Panc1 (cell line): ENCODE measurements at regions not wholly inside any gene's neighbourhood (a gene's known extent, or its start where the extent isn't known, plus 50 kb on each side); places are given as distances from the start of the nearest gene placed in this dataset.

Experiments used
- POLR2AphosphoS5 ChIP-seq: IDR thresholded peaks from 2 replicates; pipeline ENCODE4 v1.6.1; 2012; ENCODE audit warnings: mild to moderate bottlenecking, low read depth, low read length, moderate library complexity
- SIN3A ChIP-seq: IDR thresholded peaks from 2 replicates; pipeline ENCODE4 v1.6.1; 2012; ENCODE audit warnings: low read depth, mild to moderate bottlenecking, low read length, moderate library complexity, borderline replicate concordance; ENCODE audit not compliant: insufficient read depth
- TCF7L2 ChIP-seq: IDR thresholded peaks from 2 replicates; pipeline ENCODE4 v1.6.1; 2011; ENCODE audit warnings: mild to moderate bottlenecking, low read depth, low read length, inconsistent platforms
- TF ChIP-seq, protein P1 (sequence below): fragments of 450-650 bp; IDR thresholded peaks from 2 replicates; pipeline ENCODE4 v1.5.1; 2017; ENCODE audit warnings: mild to moderate bottlenecking
- TF ChIP-seq, protein P2 (sequence below), 2 experiments: IDR thresholded peaks; 2 replicates each; pipeline ENCODE4 v1.6.1; 2011 to 2012; ENCODE audit warnings: low read depth in 2 of 2, control low read depth in 1 of 2, low read length in 1 of 2, mild to moderate bottlenecking in 1 of 2, moderate library complexity in 1 of 2; ENCODE audit not compliant: insufficient read depth in 1 of 2

DNA sequence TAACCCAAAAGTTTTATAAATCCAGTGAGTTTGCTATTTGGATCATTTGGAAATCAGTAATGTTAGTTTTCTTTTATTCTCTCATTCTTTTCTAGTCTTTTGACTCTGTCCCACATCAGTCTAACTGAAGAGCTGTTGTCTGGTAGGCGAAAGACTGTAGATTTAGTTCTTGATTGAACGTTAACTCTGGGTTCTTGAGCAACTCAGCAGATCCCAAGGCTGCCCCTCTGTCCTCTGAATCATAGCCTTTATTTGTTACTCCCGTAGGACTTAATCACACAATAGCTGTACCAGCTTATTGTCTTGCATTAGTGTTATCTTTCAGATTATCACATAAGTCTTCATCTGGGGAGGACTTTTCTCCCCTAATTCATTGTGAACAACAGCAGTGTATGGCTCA lies 119.3 kb upstream of the TOM1L1 start:
- TF ChIP-seq, protein P1, sequence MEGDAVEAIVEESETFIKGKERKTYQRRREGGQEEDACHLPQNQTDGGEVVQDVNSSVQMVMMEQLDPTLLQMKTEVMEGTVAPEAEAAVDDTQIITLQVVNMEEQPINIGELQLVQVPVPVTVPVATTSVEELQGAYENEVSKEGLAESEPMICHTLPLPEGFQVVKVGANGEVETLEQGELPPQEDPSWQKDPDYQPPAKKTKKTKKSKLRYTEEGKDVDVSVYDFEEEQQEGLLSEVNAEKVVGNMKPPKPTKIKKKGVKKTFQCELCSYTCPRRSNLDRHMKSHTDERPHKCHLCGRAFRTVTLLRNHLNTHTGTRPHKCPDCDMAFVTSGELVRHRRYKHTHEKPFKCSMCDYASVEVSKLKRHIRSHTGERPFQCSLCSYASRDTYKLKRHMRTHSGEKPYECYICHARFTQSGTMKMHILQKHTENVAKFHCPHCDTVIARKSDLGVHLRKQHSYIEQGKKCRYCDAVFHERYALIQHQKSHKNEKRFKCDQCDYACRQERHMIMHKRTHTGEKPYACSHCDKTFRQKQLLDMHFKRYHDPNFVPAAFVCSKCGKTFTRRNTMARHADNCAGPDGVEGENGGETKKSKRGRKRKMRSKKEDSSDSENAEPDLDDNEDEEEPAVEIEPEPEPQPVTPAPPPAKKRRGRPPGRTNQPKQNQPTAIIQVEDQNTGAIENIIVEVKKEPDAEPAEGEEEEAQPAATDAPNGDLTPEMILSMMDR, result no peak
- TF ChIP-seq, protein P2, sequence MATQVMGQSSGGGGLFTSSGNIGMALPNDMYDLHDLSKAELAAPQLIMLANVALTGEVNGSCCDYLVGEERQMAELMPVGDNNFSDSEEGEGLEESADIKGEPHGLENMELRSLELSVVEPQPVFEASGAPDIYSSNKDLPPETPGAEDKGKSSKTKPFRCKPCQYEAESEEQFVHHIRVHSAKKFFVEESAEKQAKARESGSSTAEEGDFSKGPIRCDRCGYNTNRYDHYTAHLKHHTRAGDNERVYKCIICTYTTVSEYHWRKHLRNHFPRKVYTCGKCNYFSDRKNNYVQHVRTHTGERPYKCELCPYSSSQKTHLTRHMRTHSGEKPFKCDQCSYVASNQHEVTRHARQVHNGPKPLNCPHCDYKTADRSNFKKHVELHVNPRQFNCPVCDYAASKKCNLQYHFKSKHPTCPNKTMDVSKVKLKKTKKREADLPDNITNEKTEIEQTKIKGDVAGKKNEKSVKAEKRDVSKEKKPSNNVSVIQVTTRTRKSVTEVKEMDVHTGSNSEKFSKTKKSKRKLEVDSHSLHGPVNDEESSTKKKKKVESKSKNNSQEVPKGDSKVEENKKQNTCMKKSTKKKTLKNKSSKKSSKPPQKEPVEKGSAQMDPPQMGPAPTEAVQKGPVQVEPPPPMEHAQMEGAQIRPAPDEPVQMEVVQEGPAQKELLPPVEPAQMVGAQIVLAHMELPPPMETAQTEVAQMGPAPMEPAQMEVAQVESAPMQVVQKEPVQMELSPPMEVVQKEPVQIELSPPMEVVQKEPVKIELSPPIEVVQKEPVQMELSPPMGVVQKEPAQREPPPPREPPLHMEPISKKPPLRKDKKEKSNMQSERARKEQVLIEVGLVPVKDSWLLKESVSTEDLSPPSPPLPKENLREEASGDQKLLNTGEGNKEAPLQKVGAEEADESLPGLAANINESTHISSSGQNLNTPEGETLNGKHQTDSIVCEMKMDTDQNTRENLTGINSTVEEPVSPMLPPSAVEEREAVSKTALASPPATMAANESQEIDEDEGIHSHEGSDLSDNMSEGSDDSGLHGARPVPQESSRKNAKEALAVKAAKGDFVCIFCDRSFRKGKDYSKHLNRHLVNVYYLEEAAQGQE (IDR thresholded peaks at IDR 0.05; ENCODE audit: insufficient read depth in 1 of 2, low read depth in 2 of 2, low read length in 1 of 2), result no peak
- TF ChIP-seq POLR2AphosphoS5 (no peak), TCF7L2 (no peak), SIN3A (no peak)
